WERI-Rb-1 (cell line): ENCODE measurements at regions not wholly inside any gene's neighbourhood (a gene's known extent, or its start where the extent isn't known, plus 50 kb on each side); places are given as distances from the start of the nearest gene placed in this dataset.

Experiments
- DNase-seq: peaks from one replicate; pipeline ENCODE4 v3.0.0-alpha.2; 2020
- H3K27ac ChIP-seq: fragments of 250-450 bp; sonication (Bioruptor Pico); 2 replicates; pipeline ENCODE4 v1.5.1; 2020; ENCODE audit warnings: mild to moderate bottlenecking, moderate library complexity
- H3K27me3 ChIP-seq: fragments of 250-450 bp; sonication (Bioruptor Pico); 2 replicates; pipeline ENCODE4 v1.5.1; 2021; ENCODE audit warnings: mild to moderate bottlenecking, low read depth, moderate library complexity; ENCODE audit not compliant: insufficient read depth, severe bottlenecking
- H3K36me3 ChIP-seq: fragments of 250-450 bp; sonication (Bioruptor Pico); 2 replicates; pipeline ENCODE4 v1.5.1; 2020; ENCODE audit warnings: mild to moderate bottlenecking, moderate library complexity
- H3K4me3 ChIP-seq: 2 replicates; pipeline ENCODE4 v1.5.1; 2011; ENCODE audit warnings: low read depth, mild to moderate bottlenecking, control low read depth, low read length
- H3K9me3 ChIP-seq: fragments of 250-450 bp; sonication (Bioruptor Pico); 2 replicates; pipeline ENCODE4 v1.5.1; 2021; ENCODE audit warnings: mild to moderate bottlenecking, moderate library complexity; ENCODE audit not compliant: severe bottlenecking
- TF ChIP-seq, protein P1 (sequence below): IDR thresholded peaks from 2 replicates; pipeline ENCODE4 v1.5.1; 2011; ENCODE audit warnings: low read depth, mild to moderate bottlenecking, control low read depth, inconsistent platforms, low read length

DNA sequence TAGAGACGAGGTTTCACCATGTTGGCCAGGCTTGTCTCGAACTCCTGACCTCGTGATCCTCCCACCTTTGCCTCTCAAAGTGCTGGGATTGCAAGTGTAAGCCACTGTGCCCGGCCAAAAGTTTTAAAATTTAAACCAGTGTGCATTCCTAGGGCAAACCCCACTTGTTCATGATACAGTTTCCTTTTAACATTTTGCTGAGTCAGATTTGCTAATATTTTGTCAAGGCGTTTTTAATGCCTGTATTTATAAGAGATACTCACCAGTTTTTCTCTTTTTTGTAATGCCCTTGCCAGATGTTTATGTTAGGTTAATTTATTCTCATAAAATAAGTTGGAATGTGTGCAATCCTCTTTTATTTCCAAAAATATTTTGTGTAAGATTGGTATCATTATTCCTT lies 927.4 kb downstream of the DNAJB9 start:
- no peak for DNase-seq
- Histone ChIP-seq H3K36me3 (no peaks in the 10 kb centered on the region), H3K4me3 (no peak overlapping the region), H3K27me3 (no peaks in the 10 kb centered on the region), H3K27ac (no peak overlapping the region), H3K9me3 (no peaks in the 10 kb centered on the region)
- TF ChIP-seq, protein P1, sequence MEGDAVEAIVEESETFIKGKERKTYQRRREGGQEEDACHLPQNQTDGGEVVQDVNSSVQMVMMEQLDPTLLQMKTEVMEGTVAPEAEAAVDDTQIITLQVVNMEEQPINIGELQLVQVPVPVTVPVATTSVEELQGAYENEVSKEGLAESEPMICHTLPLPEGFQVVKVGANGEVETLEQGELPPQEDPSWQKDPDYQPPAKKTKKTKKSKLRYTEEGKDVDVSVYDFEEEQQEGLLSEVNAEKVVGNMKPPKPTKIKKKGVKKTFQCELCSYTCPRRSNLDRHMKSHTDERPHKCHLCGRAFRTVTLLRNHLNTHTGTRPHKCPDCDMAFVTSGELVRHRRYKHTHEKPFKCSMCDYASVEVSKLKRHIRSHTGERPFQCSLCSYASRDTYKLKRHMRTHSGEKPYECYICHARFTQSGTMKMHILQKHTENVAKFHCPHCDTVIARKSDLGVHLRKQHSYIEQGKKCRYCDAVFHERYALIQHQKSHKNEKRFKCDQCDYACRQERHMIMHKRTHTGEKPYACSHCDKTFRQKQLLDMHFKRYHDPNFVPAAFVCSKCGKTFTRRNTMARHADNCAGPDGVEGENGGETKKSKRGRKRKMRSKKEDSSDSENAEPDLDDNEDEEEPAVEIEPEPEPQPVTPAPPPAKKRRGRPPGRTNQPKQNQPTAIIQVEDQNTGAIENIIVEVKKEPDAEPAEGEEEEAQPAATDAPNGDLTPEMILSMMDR = no peak

DNA sequence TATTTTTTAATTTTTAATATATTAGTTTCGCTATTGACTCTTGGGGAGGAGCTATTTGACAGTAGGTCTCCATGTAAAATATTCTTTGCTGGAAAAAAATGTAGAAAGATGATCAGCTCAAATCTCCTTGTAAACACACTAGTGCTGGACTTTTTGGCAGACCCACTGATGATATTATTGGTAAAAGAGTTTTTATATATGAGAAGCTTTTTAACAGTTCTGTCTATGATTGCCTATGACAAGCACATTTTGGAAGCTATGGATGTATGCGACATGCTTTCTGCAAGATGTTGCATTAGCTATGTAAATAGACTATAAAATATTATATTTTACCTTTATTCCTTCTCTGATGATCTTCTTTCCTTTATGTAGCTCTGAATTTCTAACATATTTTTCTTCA lies 928.5 kb downstream of the DNAJB9 start:
- DNase-seq = no peak
- Histone ChIP-seq H3K27me3 (no peaks in the 10 kb centered on the region), H3K9me3 (no peaks in the 10 kb centered on the region), H3K27ac (no peak overlapping the region), H3K4me3 (no peak overlapping the region), H3K36me3 (no peaks in the 10 kb centered on the region)
- TF ChIP-seq, protein P1 = no peak

DNA sequence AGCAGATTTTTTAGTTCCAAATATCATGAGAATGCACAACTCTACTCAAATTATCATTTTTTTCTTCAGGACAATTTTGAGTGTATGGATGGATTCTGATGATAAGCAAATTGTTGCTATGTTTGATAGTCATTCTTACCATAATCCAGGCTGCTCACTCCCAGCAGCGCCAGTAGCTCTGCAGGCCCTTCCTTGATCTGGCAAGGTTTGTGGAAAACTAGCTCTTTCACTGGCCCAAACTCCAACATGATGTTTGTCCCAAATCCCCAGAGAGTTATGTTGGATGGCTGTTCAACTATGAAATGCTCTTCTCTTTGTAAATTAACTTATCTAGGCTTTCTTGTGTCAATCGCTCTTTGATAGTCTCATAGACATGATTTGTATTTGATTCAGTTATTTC lies 933.7 kb downstream of the DNAJB9 start:
- no peak for DNase-seq
- no peak overlapping the region for H3K27ac ChIP-seq
- H3K9me3 ChIP-seq = no peaks in the 10 kb centered on the region
- TF ChIP-seq, protein P1 = no peak
- no peaks in the 10 kb centered on the region for H3K27me3 ChIP-seq
- H3K4me3 ChIP-seq = no peak overlapping the region
- no peaks in the 10 kb centered on the region for H3K36me3 ChIP-seq

DNA sequence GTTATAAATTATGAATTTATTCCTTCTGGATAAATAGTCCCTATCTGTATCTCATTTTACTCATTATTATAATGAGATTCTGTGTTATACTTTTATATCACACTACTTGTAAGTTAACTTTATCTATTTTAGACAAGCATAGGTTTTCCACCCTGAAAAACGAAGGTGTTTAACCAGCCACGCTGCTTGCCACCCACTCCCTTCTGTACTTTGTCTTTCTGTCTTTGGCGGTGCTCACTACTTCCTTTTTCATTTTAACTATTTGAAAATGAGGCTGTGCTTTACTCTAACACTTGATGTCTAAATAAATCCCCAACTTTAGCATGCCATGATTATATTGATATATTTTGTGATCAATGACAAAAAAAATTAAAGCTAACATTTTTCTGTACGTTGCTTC lies 952.9 kb downstream of the DNAJB9 start:
- DNase-seq = no peak
- TF ChIP-seq, protein P1 = no peak
- H3K36me3 ChIP-seq = no peaks in the 10 kb centered on the region
- H3K9me3 ChIP-seq = no peaks in the 10 kb centered on the region
- no peak overlapping the region for H3K4me3 ChIP-seq
- no peak overlapping the region for H3K27ac ChIP-seq
- H3K27me3 ChIP-seq = no peaks in the 10 kb centered on the region

DNA sequence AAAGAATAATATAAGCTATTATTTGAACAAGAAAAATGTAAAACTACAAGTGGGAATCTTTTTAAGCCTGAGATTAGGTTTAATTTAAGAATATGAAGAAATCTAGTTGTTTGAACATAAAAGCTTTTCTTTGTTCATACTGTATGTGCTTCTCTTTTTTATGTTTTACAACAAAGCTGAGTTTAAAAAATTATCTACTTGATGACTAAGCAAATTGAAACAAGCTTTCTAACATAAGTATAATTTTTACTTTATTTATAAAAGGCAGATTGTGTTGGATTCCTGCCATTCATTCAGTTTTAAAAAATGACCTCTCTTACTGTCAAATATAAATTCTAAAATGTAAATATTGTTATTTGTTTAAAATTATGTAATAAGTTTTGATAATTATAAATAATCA lies 958.2 kb downstream of the DNAJB9 start:
- H3K27me3 ChIP-seq = no peaks in the 10 kb centered on the region
- H3K9me3 ChIP-seq = no peaks in the 10 kb centered on the region
- TF ChIP-seq, protein P1 = no peak
- H3K27ac ChIP-seq = no peak overlapping the region
- no peaks in the 10 kb centered on the region for H3K36me3 ChIP-seq
- no peak for DNase-seq
- no peak overlapping the region for H3K4me3 ChIP-seq

DNA sequence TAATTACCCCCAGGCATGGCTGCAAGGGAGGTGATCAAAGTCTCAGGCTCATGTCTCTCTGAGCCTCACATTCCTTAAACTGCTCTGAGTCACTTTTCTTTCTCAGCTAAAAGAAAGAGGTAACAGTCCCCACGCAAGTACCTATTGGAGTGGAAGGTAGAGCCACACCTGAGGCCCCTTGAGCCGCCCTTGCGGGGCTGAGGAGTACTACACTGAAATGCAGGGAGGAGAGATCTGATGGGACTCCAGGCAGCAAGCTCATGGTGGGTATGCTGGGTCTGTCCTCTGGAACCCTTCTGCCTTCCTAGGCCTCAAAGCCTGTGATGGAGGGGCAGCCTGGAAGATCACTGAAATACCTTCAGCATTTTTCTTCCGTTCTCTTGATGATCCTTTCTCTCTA lies 960.0 kb downstream of the DNAJB9 start:
- Histone ChIP-seq H3K36me3 (no peaks in the 10 kb centered on the region), H3K9me3 (no peaks in the 10 kb centered on the region), H3K27me3 (no peaks in the 10 kb centered on the region), H3K4me3 (no peak overlapping the region), H3K27ac (no peak overlapping the region)
- TF ChIP-seq, protein P1 = no peak
- no peak for DNase-seq
